ENCODE measurements at regions not wholly inside any gene's neighbourhood (a gene's known extent, or its start where the extent isn't known, plus 50 kb on each side); places are given as distances from the start of the nearest gene placed in this dataset.
A peak's percentile ranks its signal among the peaks of the same experiment; 100 is the strongest.

DNA sequence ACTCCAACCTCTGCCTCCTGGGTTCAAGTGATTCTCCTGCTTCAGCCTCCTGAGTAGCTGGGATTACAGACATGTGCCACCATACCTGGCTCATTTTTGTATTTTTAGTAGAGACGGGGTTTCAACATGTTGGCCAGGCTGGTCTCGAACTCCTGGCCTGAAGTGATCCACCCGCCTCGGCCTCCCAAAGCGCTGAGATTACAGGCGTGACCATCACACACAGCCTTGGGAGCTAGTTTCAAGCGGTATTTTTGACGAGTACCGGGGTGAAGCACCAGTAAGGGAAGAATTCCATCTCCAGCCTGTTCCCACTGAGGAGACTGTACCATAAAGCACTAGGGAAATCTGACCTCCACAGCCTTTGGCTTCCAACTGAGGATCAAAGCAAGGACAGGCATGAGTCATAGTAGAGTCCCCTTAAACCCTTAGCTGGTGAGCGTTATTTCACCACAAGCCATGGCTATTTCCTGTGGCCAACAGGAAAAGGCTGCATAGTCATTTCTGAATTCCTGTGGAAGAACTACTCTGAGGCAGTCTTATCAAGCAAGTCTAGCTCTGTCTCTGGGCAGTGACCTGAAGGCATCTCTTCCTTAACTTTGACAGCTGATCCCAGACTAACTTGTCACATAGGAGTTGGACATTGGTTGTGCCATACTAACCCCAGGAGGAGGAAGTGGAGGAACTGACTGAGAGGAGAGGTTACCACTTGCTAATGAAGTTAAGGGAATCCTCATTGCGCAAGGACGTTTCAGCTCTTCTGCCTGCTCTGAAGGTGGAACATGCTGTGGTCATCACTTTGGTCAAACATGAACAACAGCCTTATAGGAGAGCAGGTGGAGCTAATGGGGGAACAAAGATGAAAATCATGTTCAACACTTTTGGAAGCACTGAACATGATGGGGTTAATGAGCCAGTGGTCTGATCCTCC is 85.8 kb upstream of the DMRT1 start:
- no peaks in the 10 kb centered on the region for H3K36me3 ChIP-seq (ENCODE audit: control insufficient read depth in 2 of 2, insufficient read depth in 2 of 2, low read length in 1 of 2)
- no peaks in the 10 kb centered on the region for H3K9me3 ChIP-seq (ENCODE audit: control insufficient read depth in 2 of 2, insufficient read depth in 1 of 2, low read depth in 1 of 2, low read length in 1 of 2)
- peak overlapping the region in 1 of 2 donors; percentile 47 for H3K27ac ChIP-seq (ENCODE audit: low read depth in 2 of 2, low read length in 1 of 2)
- peaks cover 0 to 7% of the 10 kb centered on the region in 2 donors for H3K4me1 ChIP-seq (ENCODE audit: control insufficient read depth in 2 of 2, insufficient read depth in 2 of 2, low read length in 1 of 2)
- H3K27me3 ChIP-seq (ENCODE audit: control insufficient read depth in 1 of 2, insufficient read depth in 2 of 2, low read length in 2 of 2), result no peaks in the 10 kb centered on the region
- WGBS, 2 donors, result 81 to 85% methylated on average over 12 of the region's 12 CpGs
- no peak overlapping the region for H3K4me3 ChIP-seq (ENCODE audit: low read depth in 1 of 2, low read length in 2 of 2)

DNA sequence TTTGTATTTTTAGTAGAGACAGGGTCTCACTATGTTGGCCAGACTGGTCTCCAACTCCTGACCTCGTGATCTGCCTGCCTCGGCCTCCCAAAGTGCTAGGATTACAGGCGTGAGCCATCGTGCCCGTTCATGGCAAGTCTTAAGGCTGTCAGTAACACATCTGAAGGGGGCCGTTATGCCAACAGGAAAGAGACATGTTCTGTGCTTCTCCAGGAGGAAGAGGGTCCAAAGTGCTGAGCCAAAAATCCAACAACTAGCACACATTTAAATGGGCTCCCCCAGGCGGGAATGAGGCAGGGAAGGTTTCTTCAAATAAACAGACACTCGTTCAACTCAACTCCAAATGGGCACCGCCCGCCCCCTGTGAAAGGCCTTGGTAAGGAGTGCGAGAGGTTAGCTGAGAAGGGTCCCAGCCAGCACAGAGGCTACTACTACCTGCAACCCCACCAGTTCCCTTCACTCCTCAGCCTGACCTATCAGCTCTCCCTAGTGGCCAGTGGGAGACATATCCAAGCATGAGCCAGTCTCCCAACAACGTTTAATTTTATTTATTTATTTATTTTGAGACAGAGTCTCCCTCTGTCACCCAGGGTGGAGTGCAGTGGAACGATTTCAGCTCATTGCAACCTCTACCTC is 84.1 kb upstream of the DMRT1 start:
- H3K9me3 ChIP-seq (ENCODE audit: control insufficient read depth in 2 of 2, insufficient read depth in 1 of 2, low read depth in 1 of 2, low read length in 1 of 2), result no peaks in the 10 kb centered on the region
- WGBS, 2 donors, result 72 to 75% methylated on average over 13 of the region's 13 CpGs
- H3K4me3 ChIP-seq (ENCODE audit: low read depth in 1 of 2, low read length in 2 of 2), result no peak overlapping the region
- H3K27ac ChIP-seq (ENCODE audit: low read depth in 2 of 2, low read length in 1 of 2), result no peak overlapping the region
- peaks cover 0 to 11% of the 10 kb centered on the region in 2 donors for H3K4me1 ChIP-seq (ENCODE audit: control insufficient read depth in 2 of 2, insufficient read depth in 2 of 2, low read length in 1 of 2)
- H3K27me3 ChIP-seq (ENCODE audit: control insufficient read depth in 1 of 2, insufficient read depth in 2 of 2, low read length in 2 of 2), result no peaks in the 10 kb centered on the region
- no peaks in the 10 kb centered on the region for H3K36me3 ChIP-seq (ENCODE audit: control insufficient read depth in 2 of 2, insufficient read depth in 2 of 2, low read length in 1 of 2)

DNA sequence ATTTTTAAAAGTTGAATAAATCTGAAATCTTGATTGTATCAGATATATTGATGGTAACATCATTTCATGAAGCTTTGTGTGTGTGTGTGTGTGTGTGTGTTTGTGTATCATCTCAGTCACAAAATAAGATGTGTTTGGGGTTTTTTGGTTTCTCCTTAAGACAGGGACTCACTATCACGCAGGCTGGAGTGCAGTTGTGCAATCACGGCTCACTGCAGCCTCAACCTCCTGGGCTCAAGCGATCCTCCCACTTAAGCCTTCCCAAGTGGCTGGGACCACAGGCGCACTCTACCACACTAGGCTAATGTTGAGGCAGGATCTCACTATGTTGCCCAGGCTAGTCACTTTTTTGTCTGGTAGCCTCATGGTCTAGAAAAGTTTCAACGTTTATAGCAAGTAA is 83.4 kb upstream of the DMRT1 start:
- 84 to 89% methylated on average over 5 of the region's 5 CpGs for WGBS, 2 donors
- no peaks in the 10 kb centered on the region for H3K27me3 ChIP-seq (ENCODE audit: control insufficient read depth in 1 of 2, insufficient read depth in 2 of 2, low read length in 2 of 2)
- no peaks in the 10 kb centered on the region for H3K9me3 ChIP-seq (ENCODE audit: control insufficient read depth in 2 of 2, insufficient read depth in 1 of 2, low read depth in 1 of 2, low read length in 1 of 2)
- no peak overlapping the region for H3K4me3 ChIP-seq (ENCODE audit: low read depth in 1 of 2, low read length in 2 of 2)
- no peaks in the 10 kb centered on the region for H3K36me3 ChIP-seq (ENCODE audit: control insufficient read depth in 2 of 2, insufficient read depth in 2 of 2, low read length in 1 of 2)
- H3K27ac ChIP-seq (ENCODE audit: low read depth in 2 of 2, low read length in 1 of 2), result no peak overlapping the region
- peaks cover 0 to 14% of the 10 kb centered on the region in 2 donors for H3K4me1 ChIP-seq (ENCODE audit: control insufficient read depth in 2 of 2, insufficient read depth in 2 of 2, low read length in 1 of 2)

DNA sequence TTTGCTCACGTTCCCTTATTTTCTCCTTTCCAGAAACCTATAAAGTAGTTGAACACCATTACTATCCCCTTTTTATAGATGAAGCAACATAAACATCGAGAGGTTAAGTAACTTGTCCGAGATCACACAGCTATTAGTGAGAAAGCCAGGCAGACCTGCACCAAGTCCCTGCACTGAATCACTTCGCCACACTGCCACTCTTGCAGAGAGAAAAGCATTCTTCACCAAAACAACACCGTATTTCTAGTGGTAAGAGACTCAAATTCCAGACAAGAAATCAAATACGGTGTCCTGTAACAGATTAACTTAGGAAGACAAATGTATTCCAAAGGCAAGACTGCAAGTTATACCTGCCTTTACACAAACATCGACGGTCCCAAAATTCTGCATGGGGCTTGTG is 82.0 kb upstream of the DMRT1 start:
- H3K36me3 ChIP-seq (ENCODE audit: control insufficient read depth in 2 of 2, insufficient read depth in 2 of 2, low read length in 1 of 2), result no peaks in the 10 kb centered on the region
- 84 to 88% methylated on average over 8 of the region's 8 CpGs for WGBS, 2 donors
- H3K4me1 ChIP-seq (ENCODE audit: control insufficient read depth in 2 of 2, insufficient read depth in 2 of 2, low read length in 1 of 2), result peaks cover 0 to 12% of the 10 kb centered on the region in 2 donors
- no peak overlapping the region for H3K27ac ChIP-seq (ENCODE audit: low read depth in 2 of 2, low read length in 1 of 2)
- H3K9me3 ChIP-seq (ENCODE audit: control insufficient read depth in 2 of 2, insufficient read depth in 1 of 2, low read depth in 1 of 2, low read length in 1 of 2), result no peaks in the 10 kb centered on the region
- no peaks in the 10 kb centered on the region for H3K27me3 ChIP-seq (ENCODE audit: control insufficient read depth in 1 of 2, insufficient read depth in 2 of 2, low read length in 2 of 2)
- no peak overlapping the region for H3K4me3 ChIP-seq (ENCODE audit: low read depth in 1 of 2, low read length in 2 of 2)

DNA sequence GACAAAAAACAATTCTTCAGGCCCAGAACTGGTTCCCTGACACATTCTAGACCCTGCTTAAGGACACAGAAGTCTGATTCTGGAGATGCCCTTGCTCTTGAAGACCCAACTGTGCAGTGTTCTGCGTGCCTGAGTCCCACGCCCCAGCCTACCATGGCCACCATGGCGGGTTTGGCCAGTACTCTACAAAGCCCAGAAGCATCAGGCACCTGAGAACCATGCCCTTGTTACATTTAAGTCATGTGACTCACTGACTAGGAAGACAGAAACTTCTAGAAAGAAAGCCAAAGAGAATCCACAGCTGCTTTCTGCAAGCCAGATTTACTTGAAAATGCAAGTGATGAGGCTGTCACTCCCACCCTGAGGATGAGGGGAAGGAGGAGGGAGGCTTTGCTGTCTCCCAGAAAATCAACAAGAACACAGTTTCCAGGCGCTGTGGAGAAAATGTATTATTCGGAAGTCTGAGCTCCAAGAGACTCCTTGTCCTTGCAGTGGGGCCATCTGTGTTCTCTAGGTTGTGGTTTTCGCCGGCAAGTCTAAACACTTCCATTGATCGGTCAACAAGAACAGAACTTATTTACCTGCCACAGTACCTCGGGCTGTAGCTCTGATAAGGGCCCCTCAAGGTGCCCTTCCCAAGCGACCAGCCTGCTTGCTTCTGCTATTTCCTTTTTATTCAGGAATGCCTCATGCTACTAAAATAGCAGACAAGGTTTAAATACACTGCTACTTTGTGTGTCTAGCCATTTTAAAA is 81.3 kb upstream of the DMRT1 start:
- Histone ChIP-seq H3K4me3 (ENCODE audit: low read depth in 1 of 2, low read length in 2 of 2) (no peak overlapping the region), H3K4me1 (ENCODE audit: control insufficient read depth in 2 of 2, insufficient read depth in 2 of 2, low read length in 1 of 2) (peaks cover 0 to 11% of the 10 kb centered on the region in 2 donors), H3K36me3 (ENCODE audit: control insufficient read depth in 2 of 2, insufficient read depth in 2 of 2, low read length in 1 of 2) (no peaks in the 10 kb centered on the region), H3K9me3 (ENCODE audit: control insufficient read depth in 2 of 2, insufficient read depth in 1 of 2, low read depth in 1 of 2, low read length in 1 of 2) (no peaks in the 10 kb centered on the region), H3K27me3 (ENCODE audit: control insufficient read depth in 1 of 2, insufficient read depth in 2 of 2, low read length in 2 of 2) (no peaks in the 10 kb centered on the region), H3K27ac (ENCODE audit: low read depth in 2 of 2, low read length in 1 of 2) (no peak overlapping the region)
- WGBS, 2 donors, result 84 to 89% methylated on average over 10 of the region's 10 CpGs

DNA sequence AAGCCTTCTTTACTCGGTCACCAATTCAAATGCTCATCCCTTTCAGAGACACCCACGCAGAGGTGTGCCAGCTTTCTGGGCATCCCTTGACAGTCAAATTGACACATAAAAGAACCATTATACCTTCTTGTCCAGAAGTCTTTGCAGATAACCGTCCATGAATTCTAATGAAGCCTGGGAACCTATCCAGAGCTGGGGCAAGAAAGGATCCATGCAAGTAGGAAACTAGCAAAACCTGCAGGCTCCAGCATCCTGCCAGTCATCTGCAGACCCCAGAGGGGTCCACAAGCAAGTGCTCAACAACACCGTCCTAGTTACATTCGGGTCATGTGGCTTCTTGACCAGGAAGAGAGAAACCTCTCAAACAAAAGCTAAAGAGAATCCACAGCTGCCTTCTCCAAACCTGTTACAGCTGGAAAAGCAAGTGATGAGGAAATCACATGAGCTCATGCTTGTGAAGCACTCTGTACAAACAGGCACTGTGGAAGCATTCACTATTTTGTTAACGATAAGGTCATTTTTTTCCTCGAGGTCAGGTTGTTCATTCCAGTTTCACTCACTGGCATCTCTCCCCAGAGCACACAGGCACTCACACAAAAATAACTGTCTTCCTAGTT is 80.2 kb upstream of the DMRT1 start:
- Histone ChIP-seq H3K27ac (ENCODE audit: low read depth in 2 of 2, low read length in 1 of 2) (peak overlapping the region; percentile 18 to 80), H3K27me3 (ENCODE audit: control insufficient read depth in 1 of 2, insufficient read depth in 2 of 2, low read length in 2 of 2) (no peaks in the 10 kb centered on the region), H3K4me1 (ENCODE audit: control insufficient read depth in 2 of 2, insufficient read depth in 2 of 2, low read length in 1 of 2) (peaks cover 0 to 9% of the 10 kb centered on the region in 2 donors), H3K4me3 (ENCODE audit: low read depth in 1 of 2, low read length in 2 of 2) (no peak overlapping the region), H3K9me3 (ENCODE audit: control insufficient read depth in 2 of 2, insufficient read depth in 1 of 2, low read depth in 1 of 2, low read length in 1 of 2) (no peaks in the 10 kb centered on the region), H3K36me3 (ENCODE audit: control insufficient read depth in 2 of 2, insufficient read depth in 2 of 2, low read length in 1 of 2) (no peaks in the 10 kb centered on the region)
- 63% methylated on average over 7 of the region's 7 CpGs for WGBS, 2 donors

DNA sequence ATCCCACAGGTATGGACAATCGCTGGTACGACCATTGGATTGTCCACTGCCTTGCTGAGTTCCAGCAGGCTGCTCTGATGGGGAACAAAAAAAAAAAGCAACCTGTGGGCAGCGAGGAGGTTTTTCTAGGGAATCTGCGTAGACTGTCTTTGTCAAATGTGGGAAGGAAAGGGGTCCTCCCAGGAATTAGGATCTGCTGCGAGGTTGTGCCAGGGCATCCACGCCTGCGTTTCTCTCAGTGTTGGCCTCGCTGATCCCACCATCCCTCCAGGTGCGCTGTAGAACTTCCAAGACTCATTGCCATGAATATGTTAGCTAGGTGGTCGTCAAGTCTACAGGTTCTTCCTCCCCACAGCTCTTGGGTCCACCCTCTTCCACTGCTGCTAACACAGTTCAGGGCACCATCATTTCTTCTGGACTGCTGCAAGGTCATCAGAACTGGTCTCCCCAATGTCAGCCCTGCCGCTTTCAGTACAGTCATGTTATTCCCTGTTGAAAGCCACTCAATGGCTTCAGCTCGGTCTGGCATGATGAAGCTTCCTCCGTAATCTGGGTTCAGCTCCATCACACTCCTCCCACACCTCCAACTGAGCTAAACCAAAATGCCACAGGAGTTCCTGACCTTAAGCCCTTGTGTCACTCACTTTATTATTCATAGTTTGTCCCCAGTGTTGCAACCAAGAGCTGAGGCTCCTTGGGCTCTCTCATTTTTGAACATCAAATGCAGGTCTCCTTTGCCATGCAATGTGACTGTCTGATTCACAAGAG is 79.5 kb upstream of the DMRT1 start:
- H3K27ac ChIP-seq (ENCODE audit: low read depth in 2 of 2, low read length in 1 of 2), result peak overlapping the region; percentile 18 to 80
- no peaks in the 10 kb centered on the region for H3K27me3 ChIP-seq (ENCODE audit: control insufficient read depth in 1 of 2, insufficient read depth in 2 of 2, low read length in 2 of 2)
- peaks cover 0 to 6% of the 10 kb centered on the region in 2 donors for H3K4me1 ChIP-seq (ENCODE audit: control insufficient read depth in 2 of 2, insufficient read depth in 2 of 2, low read length in 1 of 2)
- H3K4me3 ChIP-seq (ENCODE audit: low read depth in 1 of 2, low read length in 2 of 2), result no peak overlapping the region
- 81 to 88% methylated on average over 13 of the region's 13 CpGs for WGBS, 2 donors
- no peaks in the 10 kb centered on the region for H3K36me3 ChIP-seq (ENCODE audit: control insufficient read depth in 2 of 2, insufficient read depth in 2 of 2, low read length in 1 of 2)
- H3K9me3 ChIP-seq (ENCODE audit: control insufficient read depth in 2 of 2, insufficient read depth in 1 of 2, low read depth in 1 of 2, low read length in 1 of 2), result no peaks in the 10 kb centered on the region

DNA sequence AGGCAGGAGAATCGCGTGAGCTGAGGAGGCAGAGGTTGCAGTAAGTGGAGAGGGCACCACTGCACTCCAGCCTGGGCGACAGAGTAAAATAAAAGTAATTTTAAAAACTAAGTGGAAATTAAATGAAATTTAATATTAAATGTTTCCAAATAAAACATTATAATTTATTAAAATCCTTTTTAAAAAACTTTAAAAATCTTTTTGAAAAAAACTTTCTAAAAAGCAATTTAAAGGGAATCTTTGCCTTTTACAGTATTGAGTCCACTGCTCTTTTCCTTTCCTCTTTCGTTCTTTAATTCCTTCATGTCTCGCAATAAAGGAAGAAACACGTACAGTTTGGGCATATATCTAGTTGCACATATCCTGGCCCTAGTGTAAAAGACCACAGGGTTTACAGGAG is 77.8 kb upstream of the DMRT1 start:
- no peaks in the 10 kb centered on the region for H3K36me3 ChIP-seq (ENCODE audit: control insufficient read depth in 2 of 2, insufficient read depth in 2 of 2, low read length in 1 of 2)
- 68 to 81% methylated on average over 6 of the region's 6 CpGs for WGBS, 2 donors
- no peaks in the 10 kb centered on the region for H3K9me3 ChIP-seq (ENCODE audit: control insufficient read depth in 2 of 2, insufficient read depth in 1 of 2, low read depth in 1 of 2, low read length in 1 of 2)
- no peak overlapping the region for H3K27ac ChIP-seq (ENCODE audit: low read depth in 2 of 2, low read length in 1 of 2)
- H3K4me1 ChIP-seq (ENCODE audit: control insufficient read depth in 2 of 2, insufficient read depth in 2 of 2, low read length in 1 of 2), result peaks cover 0 to 6% of the 10 kb centered on the region in 2 donors
- H3K4me3 ChIP-seq (ENCODE audit: low read depth in 1 of 2, low read length in 2 of 2), result no peak overlapping the region
- no peaks in the 10 kb centered on the region for H3K27me3 ChIP-seq (ENCODE audit: control insufficient read depth in 1 of 2, insufficient read depth in 2 of 2, low read length in 2 of 2)

Measured in esophagus (tissue), 2 donors.